ENCODE measurements at regions not wholly inside any gene's neighbourhood (a gene's known extent, or its start where the extent isn't known, plus 50 kb on each side); places are given as distances from the start of the nearest gene placed in this dataset.
"Not testable (repeated sequence)": the region's sequence is repeated elsewhere in the genome, so short reads cannot be mapped to it uniquely, and the experiment has no call there.

GRCh38 chr5:171715551-171715950, 70.1 kb upstream of the SMIM23 start:
- no peak overlapping the region for H3K4me3 ChIP-seq (ENCODE audit: low read depth, low read length)
- no peak for TF ChIP-seq CTCF (conservative IDR thresholded peaks at IDR 0.05; ENCODE audit: low read depth, low read length)
- no peak for DNase-seq (ENCODE audit: low read depth)

GRCh38 chr5:171720086-171720485, 65.5 kb upstream of the SMIM23 start:
- no peak overlapping the region for H3K4me3 ChIP-seq (ENCODE audit: low read depth, low read length)
- DNase-seq (ENCODE audit: low read depth) = no peak
- no peak for TF ChIP-seq CTCF (conservative IDR thresholded peaks at IDR 0.05; ENCODE audit: low read depth, low read length)

GRCh38 chr5:171721464-171721863, 64.2 kb upstream of the SMIM23 start:
- TF ChIP-seq CTCF (conservative IDR thresholded peaks at IDR 0.05; ENCODE audit: low read depth, low read length) = no peak
- DNase-seq (ENCODE audit: low read depth) = no peak
- no peak overlapping the region for H3K4me3 ChIP-seq (ENCODE audit: low read depth, low read length)

- no peak overlapping the region for H3K4me3 ChIP-seq (ENCODE audit: low read depth, low read length)
- TF ChIP-seq CTCF (conservative IDR thresholded peaks at IDR 0.05; ENCODE audit: low read depth, low read length) = no peak
- DNase-seq (ENCODE audit: low read depth) = no peak
Observed at GRCh38 chr5:171724468-171725204, 61.0 kb upstream of the SMIM23 start.

- no peak overlapping the region for H3K4me3 ChIP-seq (ENCODE audit: low read depth, low read length)
- no peak for DNase-seq (ENCODE audit: low read depth)
- no peak for TF ChIP-seq CTCF (conservative IDR thresholded peaks at IDR 0.05; ENCODE audit: low read depth, low read length)
Observed at GRCh38 chr5:171725205-171725601, 60.4 kb upstream of the SMIM23 start.

- not testable (repeated sequence) for H3K4me3 ChIP-seq (ENCODE audit: low read depth, low read length); DNase-seq (ENCODE audit: low read depth)
Observed at GRCh38 chr5:171726819-171727218, 58.8 kb upstream of the SMIM23 start.

GRCh38 chr5:171728686-171729085, 56.9 kb upstream of the SMIM23 start:
- TF ChIP-seq CTCF (conservative IDR thresholded peaks at IDR 0.05; ENCODE audit: low read depth, low read length) = no peak
- H3K4me3 ChIP-seq (ENCODE audit: low read depth, low read length) = no peak overlapping the region
- DNase-seq (ENCODE audit: low read depth) = no peak
